IMR-90 (cell line): ENCODE measurements at regions not wholly inside any gene's neighbourhood (a gene's known extent, or its start where the extent isn't known, plus 50 kb on each side); places are given as distances from the start of the nearest gene placed in this dataset.

Experiments
- ATAC-seq: fragments of 200-7000 bp; cut with Tn5 transposase; 2 replicates; pipeline ENCODE4 v1.9.1; 2020; ENCODE audit warnings: low read depth, mild to moderate bottlenecking, moderate library complexity
- BruUV-seq: library from RNA; stranded (reverse); fragments of 400-500 nt; replicated peaks from 2 replicates; lab custom pipeline; 2021; lab: Mats Ljungman, UMichigan
- CTCF ChIA-PET: fragments of 300-600 bp; formaldehyde crosslinking; extraction: SDS; loops from one replicate; lab custom pipeline; 2021; ENCODE audit warnings: antibody characterized with exemption; lab: Yijun Ruan, JAX
- POLR2A ChIA-PET: fragments of 300-600 bp; sonication (Branson Sonifier 250); formaldehyde crosslinking; loops from one replicate; lab custom pipeline; 2022; ENCODE audit warnings: antibody characterized with exemption; ENCODE audit not compliant: unreplicated experiment; lab: Charles Lee
- DNase-seq: peaks from one replicate; pipeline ENCODE4 v3.0.0; 2013
- H2AFZ ChIP-seq: replicated peaks from 2 replicates; pipeline ENCODE3; 2013; ENCODE audit warnings: low read length, mild to moderate bottlenecking; ENCODE audit not compliant: poor library complexity
- H2AK5ac ChIP-seq: 2 replicates; pipeline ENCODE4 v1.6.1; 2013; ENCODE audit warnings: low read depth, low read length, inconsistent platforms
- H2AK9ac ChIP-seq: replicated peaks from 2 replicates; pipeline ENCODE3; 2013; ENCODE audit warnings: mild to moderate bottlenecking, low read depth, low read length, moderate library complexity; ENCODE audit not compliant: poor library complexity
- H2BK120ac ChIP-seq: 2 replicates; pipeline ENCODE4 v1.6.1; 2013; ENCODE audit warnings: low read depth, low read length, inconsistent platforms
- H2BK15ac ChIP-seq: 3 replicates; pipeline ENCODE4 v1.6.1; 2013; ENCODE audit warnings: low read depth, low read length, inconsistent platforms
- H2BK20ac ChIP-seq: 2 replicates; pipeline ENCODE4 v1.6.1; 2013; ENCODE audit warnings: low read depth, mild to moderate bottlenecking, inconsistent platforms, low read length, moderate library complexity
- H2BK5ac ChIP-seq: 2 replicates; pipeline ENCODE4 v1.6.1; 2013; ENCODE audit warnings: mild to moderate bottlenecking, low read depth, low read length, inconsistent platforms; ENCODE audit not compliant: poor library complexity, severe bottlenecking
- H3K14ac ChIP-seq: replicated peaks from 2 replicates; pipeline ENCODE4 v1.6.1; 2013; ENCODE audit warnings: low read depth, low read length, inconsistent platforms
- H3K18ac ChIP-seq: 2 replicates; pipeline ENCODE4 v1.6.1; 2013; ENCODE audit warnings: low read depth, low read length, control low read depth
- H3K23ac ChIP-seq: 2 replicates; pipeline ENCODE4 v1.6.1; 2013; ENCODE audit warnings: low read depth, low read length, inconsistent platforms
- H3K27ac ChIP-seq: 2 replicates; pipeline ENCODE4 v1.5.1; 2013; ENCODE audit warnings: mild to moderate bottlenecking, control low read depth, low read length; ENCODE audit not compliant: insufficient read depth
- H3K27me3 ChIP-seq: 2 replicates; pipeline ENCODE4 v1.6.1; 2013; ENCODE audit warnings: low read length; ENCODE audit not compliant: control insufficient read depth, insufficient read depth
- H3K36me3 ChIP-seq: 2 replicates; pipeline ENCODE4 v1.6.1; 2013; ENCODE audit warnings: low read length, mixed read lengths; ENCODE audit not compliant: control insufficient read depth, insufficient read depth
- H3K4ac ChIP-seq: 2 replicates; pipeline ENCODE4 v1.6.1; 2013; ENCODE audit warnings: low read depth, low read length, inconsistent platforms
- H3K4me1 ChIP-seq: 2 replicates; pipeline ENCODE4 v1.6.1; 2013; ENCODE audit warnings: low read length, mixed read lengths; ENCODE audit not compliant: control insufficient read depth, insufficient read depth
- H3K4me2 ChIP-seq: 2 replicates; pipeline ENCODE4 v1.6.1; 2013; ENCODE audit warnings: low read depth, mild to moderate bottlenecking, control low read depth, low read length, moderate library complexity
- H3K4me3 ChIP-seq: 2 replicates; pipeline ENCODE4 v1.5.1; 2013; ENCODE audit warnings: low read depth, mild to moderate bottlenecking, control low read depth, low read length, moderate library complexity; ENCODE audit not compliant: insufficient read depth
- H3K56ac ChIP-seq: 2 replicates; pipeline ENCODE4 v1.6.1; 2013; ENCODE audit warnings: low read length, inconsistent platforms; ENCODE audit not compliant: insufficient read depth; ENCODE audit errors: extremely low read depth
- H3K79me1 ChIP-seq, 2 experiments: 2 replicates each; pipeline ENCODE4 v1.6.1; 2013; ENCODE audit warnings: low read length in 2 of 2, inconsistent platforms in 1 of 2, low read depth in 1 of 2
- H3K9ac ChIP-seq: 2 replicates; pipeline ENCODE4 v1.6.1; 2013; ENCODE audit warnings: low read depth, low read length, control low read depth
- H3K9me1 ChIP-seq: 2 replicates; pipeline ENCODE4 v1.6.1; 2013; ENCODE audit warnings: low read length, inconsistent platforms; ENCODE audit not compliant: insufficient read depth
- H3K9me3 ChIP-seq: 2 replicates; pipeline ENCODE4 v1.6.1; 2013; ENCODE audit warnings: low read length; ENCODE audit not compliant: control insufficient read depth, insufficient read depth
- H4K20me1 ChIP-seq: 2 replicates; pipeline ENCODE4 v1.6.1; 2013; ENCODE audit warnings: low read length, inconsistent platforms; ENCODE audit not compliant: insufficient read depth
- H4K5ac ChIP-seq: 2 replicates; pipeline ENCODE4 v1.6.1; 2013; ENCODE audit warnings: mild to moderate bottlenecking, low read depth, low read length, control low read depth
- H4K8ac ChIP-seq, 2 experiments: 2 replicates each; pipeline ENCODE4 v1.6.1; 2013; ENCODE audit warnings: low read depth in 2 of 2, low read length in 2 of 2, control low read depth in 1 of 2, inconsistent platforms in 1 of 2
- H4K91ac ChIP-seq: 2 replicates; pipeline ENCODE4 v1.6.1; 2013; ENCODE audit warnings: low read depth, low read length, inconsistent platforms; ENCODE audit not compliant: insufficient read depth
- BHLHE40 ChIP-seq: fragments of 150-350 bp; IDR thresholded peaks from 2 replicates; pipeline ENCODE4 v1.6.1; 2016; ENCODE audit warnings: mild to moderate bottlenecking, low read depth, low read length
- ELK1 ChIP-seq: fragments of 150-350 bp; IDR thresholded peaks from 2 replicates; pipeline ENCODE4 v1.6.1; 2016; ENCODE audit warnings: low read depth, mild to moderate bottlenecking, low read length, moderate library complexity, borderline replicate concordance
- NFE2L2 ChIP-seq: fragments of 150-350 bp; IDR thresholded peaks from 2 replicates; pipeline ENCODE4 v1.6.1; 2016; ENCODE audit warnings: low read depth, mild to moderate bottlenecking, low read length
- WGBS, 2 experiments: methylation state at CpG; one replicate each; pipeline versions ENCODE4 v1.1.5 to v1.1.7; 2013; ENCODE audit warnings: missing lambda C conversion rate in 2 of 2; ENCODE audit not compliant: insufficient read length in 1 of 2; ENCODE audit errors: extremely low coverage in 2 of 2; 5-methylcytosine and 5-hydroxymethylcytosine counted together
- dilution Hi-C: fragments of 300-500 bp; cut with HindIII; formaldehyde crosslinking; loops from one replicate; pipeline ENCODE4 v1.14.3; 2018; ENCODE audit warnings: low sequenced_read_pairs; ENCODE audit not compliant: unreplicated experiment
- in situ Hi-C: fragments of 300-500 bp; cut with MboI; formaldehyde crosslinking; loops from 3 replicates; pipeline ENCODE4 v1.14.3; 2019; ENCODE audit warnings: low sequenced_read_pairs, inconsistent platforms, mixed read lengths
- intact Hi-C: fragments of 100-400 bp; cut with micrococcal nuclease; formaldehyde crosslinking; loops from 2 replicates; pipeline ENCODE4 v1.10.0; 2022

- Histone ChIP-seq H2BK120ac (no peak overlapping the region), H3K4me1 (peaks cover 5% of the 10 kb centered on the region), H4K91ac (no peak overlapping the region), H3K9me3 (no peaks in the 10 kb centered on the region), H3K79me1 (no peaks in the 10 kb centered on the region), H4K20me1 (no peaks in the 10 kb centered on the region), H4K8ac (no peak overlapping the region), H3K36me3 (no peaks in the 10 kb centered on the region), H3K23ac (no peak overlapping the region), H3K4me2 (no peak overlapping the region), H2BK5ac (no peak overlapping the region), H3K56ac (no peak overlapping the region), H3K18ac (no peak overlapping the region), H3K9ac (no peak overlapping the region), H2BK20ac (no peak overlapping the region), H3K9me1 (0 out of 2 replicates have a peak, but pooled peaks cover 6% of the 10 kb centered on the region), H2AFZ (no peak overlapping the region), H3K14ac (no peak overlapping the region), H2BK15ac (no peak overlapping the region), H2AK5ac (peak overlapping the region; percentile 27; the same call in 1 of the 2 replicates), H3K4ac (no peak overlapping the region), H3K27me3 (no peaks in the 10 kb centered on the region), H2AK9ac (no peak overlapping the region), H3K27ac (no peak overlapping the region), H4K5ac (no peak overlapping the region), H3K4me3 (no peak overlapping the region)
- in situ Hi-C loops, result no loop called here
- WGBS, 2 experiments, result 97% methylated on average over 9 of the region's 9 CpGs; no CpG with 5 or more reads in 1 of the 2 experiments
- ATAC-seq (no peak), DNase-seq (no peak)
- ChIA-PET POLR2A (no interaction called here), CTCF (no interaction called here)
- no peak for TF ChIP-seq NFE2L2
- TF ChIP-seq BHLHE40, result no peak
- no peak for TF ChIP-seq ELK1
- dilution Hi-C loops, result no loop called here
- intact Hi-C loops, result no loop called here
- no TSS peak for BruUV-seq
Measured at GRCh38 chr6:11925805-11926204, 86.3 kb upstream of the HIVEP1 start.
